Suprapubic skin (tissue), 4 donors: ENCODE measurements at regions not wholly inside any gene's neighbourhood (a gene's known extent, or its start where the extent isn't known, plus 50 kb on each side); places are given as distances from the start of the nearest gene placed in this dataset.

Experiments used
- CTCF ChIP-seq, 2 donors: fragments of 200-600 bp in 1 of 2; fragments of 450-650 bp in 1 of 2; sonication (generic) in 1 of 2; IDR thresholded peaks; one replicate each; pipeline ENCODE4 v1.5.1; 2016 to 2019; ENCODE audit warnings: antibody characterized with exemption in 2 of 2, mild to moderate bottlenecking in 1 of 2, moderate library complexity in 1 of 2
- POLR2A ChIP-seq, 2 donors: fragments of 450-650 bp; IDR thresholded peaks; one replicate each; pipeline ENCODE4 v1.6.1; 2017; ENCODE audit warnings: antibody characterized with exemption in 2 of 2, mild to moderate bottlenecking in 2 of 2, moderate library complexity in 2 of 2
- POLR2AphosphoS5 ChIP-seq, 3 donors: sonication (generic); formaldehyde crosslinking; IDR thresholded peaks; one replicate each; pipeline ENCODE4 v1.6.1; 2017; ENCODE audit warnings: antibody characterized with exemption in 3 of 3

- no peak for TF ChIP-seq CTCF (IDR thresholded peaks at IDR 0.05)
- no peak for TF ChIP-seq POLR2AphosphoS5 (IDR thresholded peaks at IDR 0.05)
- TF ChIP-seq POLR2A (IDR thresholded peaks at IDR 0.05) = no peak
Observed at GRCh38 chr4:74543231-74543781, 98.4 kb downstream of the AREG start.
